ENCODE measurements at regions not wholly inside any gene's neighbourhood (a gene's known extent, or its start where the extent isn't known, plus 50 kb on each side); places are given as distances from the start of the nearest gene placed in this dataset.

DNA sequence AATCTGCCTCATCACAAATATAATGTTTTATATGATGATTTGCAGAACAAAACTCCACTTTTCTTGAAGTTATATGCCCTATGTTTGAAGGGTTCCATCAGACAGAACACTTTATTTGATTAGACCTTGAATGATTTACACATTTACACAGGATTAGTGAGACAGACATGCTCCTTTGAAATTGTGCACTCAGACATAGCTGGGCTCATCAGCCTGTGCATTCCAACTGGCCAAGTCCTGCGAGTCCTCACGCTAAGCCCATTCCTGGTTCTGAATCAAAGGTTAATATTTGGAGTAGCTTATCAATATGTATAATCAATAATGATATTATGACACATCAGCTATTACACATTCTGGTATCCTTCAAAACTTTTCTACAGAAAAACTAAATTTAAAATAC lies 173.6 kb downstream of the MBL2 start:
- TF ChIP-seq, protein P1, sequence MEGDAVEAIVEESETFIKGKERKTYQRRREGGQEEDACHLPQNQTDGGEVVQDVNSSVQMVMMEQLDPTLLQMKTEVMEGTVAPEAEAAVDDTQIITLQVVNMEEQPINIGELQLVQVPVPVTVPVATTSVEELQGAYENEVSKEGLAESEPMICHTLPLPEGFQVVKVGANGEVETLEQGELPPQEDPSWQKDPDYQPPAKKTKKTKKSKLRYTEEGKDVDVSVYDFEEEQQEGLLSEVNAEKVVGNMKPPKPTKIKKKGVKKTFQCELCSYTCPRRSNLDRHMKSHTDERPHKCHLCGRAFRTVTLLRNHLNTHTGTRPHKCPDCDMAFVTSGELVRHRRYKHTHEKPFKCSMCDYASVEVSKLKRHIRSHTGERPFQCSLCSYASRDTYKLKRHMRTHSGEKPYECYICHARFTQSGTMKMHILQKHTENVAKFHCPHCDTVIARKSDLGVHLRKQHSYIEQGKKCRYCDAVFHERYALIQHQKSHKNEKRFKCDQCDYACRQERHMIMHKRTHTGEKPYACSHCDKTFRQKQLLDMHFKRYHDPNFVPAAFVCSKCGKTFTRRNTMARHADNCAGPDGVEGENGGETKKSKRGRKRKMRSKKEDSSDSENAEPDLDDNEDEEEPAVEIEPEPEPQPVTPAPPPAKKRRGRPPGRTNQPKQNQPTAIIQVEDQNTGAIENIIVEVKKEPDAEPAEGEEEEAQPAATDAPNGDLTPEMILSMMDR (IDR thresholded peaks at IDR 0.05; ENCODE audit: extremely low read depth in 1 of 2, insufficient read depth in 1 of 2, low read depth in 1 of 2, low read length in 2 of 2): no peak
- TF ChIP-seq GATA2 (IDR thresholded peaks at IDR 0.05; ENCODE audit: insufficient read depth, insufficient read length, low read depth, low read length) (no peak), MYC (IDR thresholded peaks at IDR 0.05; ENCODE audit: low read depth, low read length) (no peak), EZH2 (IDR thresholded peaks at IDR 0.05; ENCODE audit: borderline replicate concordance, low read depth, low read length, severe bottlenecking) (no peak), POLR2A (IDR thresholded peaks at IDR 0.05; ENCODE audit: low read depth, low read length) (no peak)
